Stimulated activated naive CD4-positive, alpha-beta T cell treated with Interleukin-2 at 50 U/mL for 16 hours (primary cell): ENCODE measurements at regions not wholly inside any gene's neighbourhood (a gene's known extent, or its start where the extent isn't known, plus 50 kb on each side); places are given as distances from the start of the nearest gene placed in this dataset.

Experiments used
- DNase-seq: peaks from one replicate; lab custom pipeline; 2025; lab: John Stamatoyannopoulos, UW

GRCh38 chr6:43966853-43967718, 160.2 kb downstream of the MRPL14 start:
- no peak for DNase-seq

DNA sequence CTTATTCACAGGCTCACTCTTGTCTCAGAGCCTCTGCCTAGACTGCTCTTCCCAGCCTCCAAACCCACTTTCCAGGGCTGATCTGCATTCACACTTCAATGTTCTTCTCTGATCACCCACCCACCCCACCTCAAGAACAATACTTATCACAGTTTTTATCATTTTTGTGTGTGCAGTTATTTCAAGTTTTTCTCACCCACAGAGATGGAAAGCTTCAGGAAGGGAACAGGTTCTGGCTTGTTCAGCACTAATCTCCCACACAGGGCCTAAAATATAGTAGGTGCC, 160.9 kb downstream of the MRPL14 start:
- DNase-seq: no peak

GRCh38 chr6:43965628-43966373, 161.5 kb downstream of the MRPL14 start:
- no peak for DNase-seq

- no peak for DNase-seq
Measured at GRCh38 chr6:43964659-43965570, 162.3 kb downstream of the MRPL14 start.

DNA sequence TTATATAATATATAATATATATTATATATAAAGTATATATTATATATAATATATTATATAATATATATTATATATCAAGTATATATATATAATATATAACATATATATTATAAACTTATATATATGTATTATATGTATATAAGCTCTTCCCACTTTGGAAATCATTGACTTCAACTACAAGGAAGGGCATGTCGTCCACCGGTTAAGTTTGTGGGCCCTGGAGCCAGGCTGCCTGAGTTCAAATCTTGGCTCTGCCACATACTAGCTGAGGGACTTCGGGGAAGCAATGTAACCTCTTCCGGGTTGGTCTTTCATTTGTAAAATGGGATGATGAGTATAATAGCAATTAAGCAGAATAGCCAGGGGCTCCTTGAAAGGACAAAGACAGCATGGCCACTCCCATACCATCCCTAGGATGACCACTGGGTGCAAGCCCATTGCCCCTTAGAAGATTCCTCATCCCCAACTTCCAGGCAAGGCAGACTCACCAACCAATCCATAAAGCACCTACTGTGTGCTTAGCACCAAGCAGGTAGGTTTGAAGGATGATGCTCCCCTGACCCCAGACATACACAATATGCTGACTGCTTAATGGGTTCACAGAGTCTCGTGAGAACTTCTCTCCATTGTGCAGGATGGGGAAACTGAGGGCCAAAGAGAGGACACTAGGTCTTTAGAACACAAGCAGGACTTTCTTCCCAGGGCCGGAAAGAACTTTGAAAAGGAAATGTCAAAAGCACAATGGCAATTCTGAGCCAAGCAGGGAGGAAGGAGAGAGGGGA, 163.2 kb downstream of the MRPL14 start:
- no peak for DNase-seq

DNA sequence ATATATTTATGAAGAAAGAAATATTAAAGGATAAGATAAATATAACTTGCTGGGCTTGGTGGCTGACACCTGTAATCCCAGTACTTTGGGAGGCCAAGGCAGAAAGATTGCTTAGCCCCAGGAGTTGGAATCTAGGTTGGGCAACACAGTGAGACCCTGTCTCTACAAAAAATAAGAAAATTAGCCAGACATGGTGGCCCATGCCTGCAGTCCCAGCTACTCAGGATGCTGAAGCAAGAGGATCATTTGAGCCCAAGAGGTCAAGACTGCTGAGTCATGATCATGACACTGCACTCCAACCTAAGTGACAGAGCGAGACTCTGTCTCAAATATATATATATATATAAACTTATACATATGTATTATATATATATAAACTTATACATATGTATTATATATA, 164.0 kb downstream of the MRPL14 start:
- DNase-seq: no peak

DNA sequence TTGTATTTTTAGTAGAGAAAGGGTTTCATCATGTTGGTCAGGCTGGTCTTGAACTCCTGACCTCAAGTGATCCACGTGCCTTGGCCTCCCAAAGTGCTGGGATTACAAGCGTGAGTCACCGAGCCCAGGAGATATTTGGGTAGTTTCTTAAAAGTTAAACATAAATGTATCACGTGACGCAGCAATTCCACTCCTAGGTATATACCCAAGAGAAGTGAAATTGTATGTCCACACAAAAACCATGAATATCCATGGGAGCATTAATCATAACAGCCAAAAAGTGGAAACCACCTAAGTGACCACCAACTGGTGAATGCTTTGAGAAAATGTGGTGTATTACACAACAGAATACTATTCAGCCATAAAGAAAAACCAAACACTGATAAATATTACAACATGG, 164.8 kb downstream of the MRPL14 start:
- no peak for DNase-seq

- DNase-seq: no peak
Measured at GRCh38 chr6:43957273-43957672, 170.0 kb downstream of the MRPL14 start.

DNA sequence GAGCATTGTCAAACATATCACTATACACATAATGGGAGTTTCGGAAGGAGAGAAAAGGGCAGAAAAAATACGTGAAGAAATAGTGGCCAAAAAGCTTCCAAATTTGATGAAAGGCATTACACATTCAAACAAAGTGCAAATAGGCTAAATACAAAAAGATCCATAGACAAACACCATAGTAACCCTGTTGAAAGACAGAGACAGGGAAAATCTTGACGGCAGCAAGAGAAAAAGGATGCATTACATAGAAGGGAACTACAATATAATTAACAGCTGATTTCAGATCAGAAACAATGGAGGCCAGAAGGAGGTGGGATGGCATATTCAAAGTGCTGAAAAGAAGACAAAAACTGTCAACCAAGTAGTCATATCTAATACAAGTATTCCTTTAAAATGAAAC, 170.8 kb downstream of the MRPL14 start:
- DNase-seq: no peak

DNA sequence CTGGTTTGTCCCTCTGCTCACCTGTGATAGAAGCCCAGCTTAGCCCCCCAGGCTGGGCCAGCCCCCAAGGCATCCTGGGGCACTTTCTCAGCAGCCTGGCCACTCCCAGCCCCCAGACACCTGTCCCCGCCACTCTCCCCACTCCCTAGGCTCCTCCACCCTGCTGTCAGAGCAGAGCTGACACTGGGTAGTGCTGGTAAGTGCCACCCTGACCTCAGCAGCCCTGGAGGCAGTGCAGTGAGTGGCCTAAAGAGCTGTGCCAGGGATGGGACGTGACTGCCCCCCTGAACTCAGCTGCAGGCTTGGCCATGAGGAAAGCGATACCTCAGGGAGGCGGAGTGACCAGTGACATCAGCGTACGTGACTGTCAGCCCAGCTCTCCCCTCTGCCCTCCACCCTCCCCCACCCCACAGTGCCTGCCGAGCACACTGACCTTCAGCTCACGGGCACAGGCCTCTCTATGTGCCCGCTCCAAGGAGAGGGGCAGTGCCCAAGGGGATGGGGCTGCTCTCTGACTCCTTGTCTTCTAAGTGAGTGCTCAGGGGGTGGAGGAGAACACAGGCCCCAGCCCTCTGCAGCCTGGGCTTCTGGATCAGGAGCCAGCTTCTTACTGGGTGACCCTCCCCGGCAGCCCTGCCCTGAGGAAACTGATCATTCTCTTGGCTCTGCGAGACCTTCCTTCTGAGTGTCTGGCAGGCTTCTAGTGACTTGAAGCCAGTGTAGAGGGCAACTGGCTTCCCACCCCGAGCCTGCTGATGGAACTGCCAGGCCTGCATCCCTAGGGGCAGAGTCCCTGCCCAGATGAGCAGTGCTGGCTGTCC, 172.7 kb downstream of the MRPL14 start:
- DNase-seq: no peak

DNA sequence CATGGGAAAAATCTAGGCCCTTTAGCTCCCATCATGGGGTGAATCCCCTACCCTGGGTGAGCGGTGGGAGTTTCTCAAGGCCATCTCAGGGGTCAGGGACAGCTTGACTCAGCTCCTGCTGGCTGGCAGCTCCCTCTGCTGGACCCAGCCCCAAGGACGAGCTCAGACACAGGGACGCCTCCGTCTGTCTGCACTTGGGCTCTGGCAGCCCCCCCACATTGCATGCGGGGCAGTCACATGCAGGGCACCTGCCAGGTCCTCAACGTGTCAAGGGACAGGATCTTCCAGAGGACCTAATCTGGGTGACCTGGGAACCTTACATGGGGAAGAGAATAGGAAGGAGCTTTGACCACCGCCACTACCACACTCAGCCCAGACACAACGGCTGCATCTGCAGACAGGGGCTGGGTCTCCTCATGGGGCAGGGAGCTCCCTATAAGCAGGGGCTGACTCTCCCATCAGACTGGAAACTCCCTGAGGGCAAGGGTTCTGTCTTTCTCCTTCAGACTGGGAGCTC, 173.4 kb downstream of the MRPL14 start:
- no peak for DNase-seq

DNA sequence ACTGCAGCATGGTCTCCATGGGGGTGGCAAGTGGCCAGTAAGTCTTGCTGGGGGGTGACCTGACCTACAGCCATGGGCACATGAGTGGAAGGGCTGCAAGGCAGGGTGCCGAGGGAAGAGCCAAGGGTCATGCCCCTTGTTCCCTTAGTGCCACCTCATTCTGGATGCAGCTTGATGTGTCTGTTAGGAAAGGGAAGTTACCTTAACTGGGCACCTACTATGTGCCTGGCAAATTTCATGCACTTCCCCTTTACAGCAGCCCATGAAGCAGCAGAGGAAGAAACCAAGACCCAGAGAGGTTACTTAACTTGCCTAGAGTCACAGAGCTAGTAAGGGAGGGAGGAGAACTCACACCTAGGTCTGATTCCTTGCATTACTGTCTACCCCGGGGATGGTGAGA, 174.0 kb downstream of the MRPL14 start:
- no peak for DNase-seq

GRCh38 chr6:43952746-43953145, 174.5 kb downstream of the MRPL14 start:
- no peak for DNase-seq

GRCh38 chr6:43951756-43952675, 175.2 kb downstream of the MRPL14 start:
- DNase-seq: no peak

GRCh38 chr6:43951063-43951755, 176.0 kb downstream of the MRPL14 start:
- no peak for DNase-seq

GRCh38 chr6:43950731-43951062, 176.6 kb downstream of the MRPL14 start:
- DNase-seq: no peak

DNA sequence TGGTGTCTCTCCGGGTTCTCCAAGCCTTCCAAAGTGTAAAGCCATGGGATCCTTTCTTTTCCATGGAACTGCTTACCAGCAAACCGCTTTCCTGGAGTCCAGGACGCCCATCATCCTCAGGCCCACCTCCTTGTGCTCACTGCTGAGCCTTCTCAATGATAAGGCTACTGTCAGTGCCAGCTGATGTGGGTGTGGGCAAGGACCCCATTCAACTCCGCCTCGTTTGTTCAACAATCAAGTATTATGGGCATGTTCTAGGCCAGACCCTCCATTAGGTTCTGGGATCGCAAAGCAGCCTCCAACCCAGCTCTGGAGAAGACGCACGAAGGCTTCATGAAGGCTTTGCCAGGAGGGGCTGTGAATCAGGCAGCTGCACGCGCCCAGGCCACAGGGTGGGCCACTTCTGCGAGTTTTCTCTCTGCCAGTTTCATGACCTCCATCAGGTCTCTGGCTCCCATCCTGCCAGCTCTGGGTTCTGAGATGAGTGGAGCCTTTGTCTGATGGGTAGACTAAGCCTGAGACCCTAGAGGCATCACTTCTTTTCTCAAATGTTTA, 177.1 kb downstream of the MRPL14 start:
- DNase-seq: no peak

GRCh38 chr6:43949551-43949991, 177.7 kb downstream of the MRPL14 start:
- DNase-seq: no peak
